H1 (cell line): ENCODE measurements at regions not wholly inside any gene's neighbourhood (a gene's known extent, or its start where the extent isn't known, plus 50 kb on each side); places are given as distances from the start of the nearest gene placed in this dataset.

Experiments used
- CTCF ChIA-PET: fragments of 300-600 bp; sonication (Branson Sonifier 250); formaldehyde crosslinking; loops from one replicate; lab custom pipeline; 2021; ENCODE audit not compliant: partially characterized antibody; lab: Charles Lee
- POLR2A ChIA-PET: fragments of 300-600 bp; sonication (Branson Sonifier 250); formaldehyde crosslinking; loops from one replicate; lab custom pipeline; 2021; ENCODE audit warnings: inconsistent platforms; ENCODE audit not compliant: partially characterized antibody; lab: Charles Lee
- DNase-seq, 2 experiments: peaks; one replicate each; pipeline versions ENCODE4 v3.0.0 to v3.0.0-alpha.2; 2010 to 2022; ENCODE audit warnings: low spot score in 2 of 2, low read depth in 1 of 2, mixed read lengths in 1 of 2
- FAIRE-seq: peaks from 2 replicates; lab custom pipeline; 2011; peaks lifted over from hg19 to GRCh38; lab: Jason Lieb, UNC
- H2AFZ ChIP-seq: 2 replicates; pipeline ENCODE4 v1.8.1; 2012; ENCODE audit warnings: low read length, inconsistent platforms
- H2AK5ac ChIP-seq: 2 replicates; pipeline ENCODE4 v1.6.1; 2013; ENCODE audit warnings: low read depth, low read length
- H2BK120ac ChIP-seq: replicated peaks from 2 replicates; pipeline ENCODE3; 2013; ENCODE audit warnings: low read depth, low read length, inconsistent platforms
- H2BK12ac ChIP-seq: 2 replicates; pipeline ENCODE4 v1.6.1; 2013; ENCODE audit warnings: low read depth, low read length
- H2BK15ac ChIP-seq: 2 replicates; pipeline ENCODE4 v1.6.1; 2013; ENCODE audit warnings: low read length
- H2BK20ac ChIP-seq: 2 replicates; pipeline ENCODE4 v1.6.1; 2013; ENCODE audit warnings: low read length
- H2BK5ac ChIP-seq: 2 replicates; pipeline ENCODE4 v1.6.1; 2013; ENCODE audit warnings: low read depth, low read length
- H3K14ac ChIP-seq: 2 replicates; pipeline ENCODE4 v1.6.1; 2013; ENCODE audit warnings: inconsistent platforms; ENCODE audit not compliant: insufficient read length
- H3K18ac ChIP-seq: 2 replicates; pipeline ENCODE4 v1.6.1; 2013; ENCODE audit warnings: low read length; ENCODE audit errors: extremely low read depth
- H3K23ac ChIP-seq: 2 replicates; pipeline ENCODE4 v1.6.1; 2013; ENCODE audit warnings: inconsistent platforms; ENCODE audit not compliant: insufficient read length
- H3K23me2 ChIP-seq: 2 replicates; pipeline ENCODE4 v1.6.1; 2013; ENCODE audit warnings: low read depth, low read length
- H3K27ac ChIP-seq: 2 replicates; pipeline ENCODE4 v1.6.1; 2011; ENCODE audit warnings: low read depth, low read length, inconsistent platforms
- H3K27me3 ChIP-seq, 4 experiments: replicated peaks in 1 of 4; 1 replicate in 1 of 4; 2 replicates in 3 of 4; pipeline versions ENCODE4 v1.6.1 to v1.8.1; 2011 to 2013; ENCODE audit warnings: low read length in 3 of 4, mild to moderate bottlenecking in 3 of 4, inconsistent platforms in 2 of 4, mixed read lengths in 2 of 4, moderate library complexity in 1 of 4; ENCODE audit not compliant: control insufficient read depth in 3 of 4, insufficient read depth in 3 of 4; ENCODE audit errors: extremely low read depth in 1 of 4
- H3K36me3 ChIP-seq, 4 experiments: 2 replicates each; pipeline versions ENCODE4 v1.6.1 to v1.8.1; 2011 to 2013; ENCODE audit warnings: mild to moderate bottlenecking in 4 of 4, low read length in 3 of 4, moderate library complexity in 2 of 4, control low read depth in 1 of 4, inconsistent platforms in 1 of 4; ENCODE audit not compliant: insufficient read depth in 4 of 4, control insufficient read depth in 2 of 4
- H3K4ac ChIP-seq: replicated peaks from 2 replicates; pipeline ENCODE3; 2013; ENCODE audit warnings: low read length, low read depth, mixed read lengths, inconsistent platforms; ENCODE audit not compliant: insufficient read length
- H3K4me1 ChIP-seq, 4 experiments: replicated peaks in 1 of 4; 1 replicate in 1 of 4; 2 replicates in 3 of 4; pipeline versions ENCODE4 v1.6.1 to v1.8.1; 2011 to 2013; ENCODE audit warnings: low read length in 3 of 4, inconsistent platforms in 2 of 4, mixed read lengths in 1 of 4; ENCODE audit not compliant: insufficient read depth in 4 of 4, control insufficient read depth in 3 of 4
- H3K4me2 ChIP-seq, 2 experiments: 2 replicates each; pipeline versions ENCODE4 v1.6.1 to v1.8.1; 2011 to 2013; ENCODE audit warnings: low read depth in 2 of 2, low read length in 2 of 2, control low read depth in 1 of 2, inconsistent platforms in 1 of 2, mild to moderate bottlenecking in 1 of 2; ENCODE audit not compliant: insufficient read depth in 1 of 2
- H3K4me3 ChIP-seq, 4 experiments: fragments of 200-600, 300-600 bp in 1 of 4; sonication (generic), shearing (Covaris generic), sonication (Bioruptor Twin) in 1 of 4; 2 replicates each; pipeline versions ENCODE4 v1.5.1 to v1.8.1; 2011 to 2016; ENCODE audit warnings: low read length in 4 of 4, low read depth in 3 of 4, control low read depth in 2 of 4, inconsistent platforms in 2 of 4, mild to moderate bottlenecking in 2 of 4, mixed read lengths in 1 of 4, moderate library complexity in 1 of 4; ENCODE audit not compliant: insufficient read depth in 2 of 4; ENCODE audit errors: extremely low read depth in 1 of 4
- H3K56ac ChIP-seq: replicated peaks from 2 replicates; pipeline ENCODE3; 2013; ENCODE audit warnings: low read depth, mild to moderate bottlenecking, mixed read lengths, low read length, inconsistent platforms; ENCODE audit not compliant: insufficient read length
- H3K79me1 ChIP-seq: 2 replicates; pipeline ENCODE4 v1.6.1; 2013; ENCODE audit warnings: low read depth, low read length, control low read depth
- H3K79me2 ChIP-seq, 2 experiments: 2 replicates each; pipeline versions ENCODE4 v1.6.1 to v1.8.1; 2012 to 2013; ENCODE audit warnings: low read length in 2 of 2, mild to moderate bottlenecking in 2 of 2, inconsistent platforms in 1 of 2; ENCODE audit not compliant: insufficient read depth in 2 of 2, control insufficient read depth in 1 of 2
- H3K9ac ChIP-seq, 4 experiments: replicated peaks in 1 of 4; 1 replicate in 1 of 4; 2 replicates in 3 of 4; pipeline versions ENCODE4 v1.6.1 to v1.8.1; 2011 to 2013; ENCODE audit warnings: low read depth in 3 of 4, low read length in 3 of 4, control low read depth in 2 of 4, mild to moderate bottlenecking in 2 of 4, moderate library complexity in 2 of 4, inconsistent platforms in 1 of 4; ENCODE audit errors: extremely low read depth in 1 of 4
- H3K9me3 ChIP-seq, 2 experiments: 2 replicates each; pipeline versions ENCODE4 v1.6.1 to v1.8.1; 2012 to 2013; ENCODE audit warnings: mild to moderate bottlenecking in 2 of 2, moderate library complexity in 2 of 2, control low read depth in 1 of 2, inconsistent platforms in 1 of 2, low read depth in 1 of 2, low read length in 1 of 2, mixed read lengths in 1 of 2; ENCODE audit not compliant: insufficient read depth in 2 of 2
- H4K20me1 ChIP-seq, 2 experiments: replicated peaks in 1 of 2; 2 replicates each; pipeline versions ENCODE3 to v1.8.1; 2011 to 2013; ENCODE audit warnings: inconsistent platforms in 2 of 2, low read length in 2 of 2, mild to moderate bottlenecking in 1 of 2; ENCODE audit not compliant: insufficient read depth in 2 of 2, control insufficient read depth in 1 of 2
- H4K5ac ChIP-seq: 2 replicates; pipeline ENCODE4 v1.6.1; 2013; ENCODE audit warnings: low read length, low read depth, mixed read lengths, inconsistent platforms; ENCODE audit not compliant: insufficient read length
- H4K8ac ChIP-seq: 2 replicates; pipeline ENCODE4 v1.8.0; 2013; ENCODE audit warnings: mild to moderate bottlenecking, moderate library complexity, low read length, inconsistent platforms; ENCODE audit not compliant: insufficient read depth; ENCODE audit errors: extremely low read depth
- H4K91ac ChIP-seq: replicated peaks from 2 replicates; pipeline ENCODE3; 2013; ENCODE audit warnings: low read length, mixed read lengths, inconsistent platforms; ENCODE audit not compliant: insufficient read length
- SRF ChIP-seq: IDR thresholded peaks from 2 replicates; pipeline ENCODE4 v1.6.1; 2011; ENCODE audit warnings: mild to moderate bottlenecking, low read depth, low read length, moderate library complexity
- WGBS, 2 experiments: shearing (Covaris generic) in 1 of 2; methylation state at CpG; one replicate each; pipeline versions ENCODE4 v1.1.6 to v1.1.7; 2013 to 2015; ENCODE audit warnings: low lambda C conversion rate in 2 of 2, mixed read lengths in 2 of 2, inconsistent platforms in 1 of 2, low coverage in 1 of 2, missing lambda C conversion rate in 1 of 2; ENCODE audit not compliant: insufficient replicate concordance in 2 of 2, insufficient coverage in 1 of 2, insufficient read length in 1 of 2; ENCODE audit errors: extremely low coverage in 1 of 2, missing lambda C conversion rate in 1 of 2; 5-methylcytosine and 5-hydroxymethylcytosine counted together

- H3K27ac ChIP-seq: no peak overlapping the region
- 75% methylated on average over 7 of the region's 7 CpGs; no CpG with 5 or more reads in 1 of the 2 experiments for WGBS, 2 experiments
Measured at GRCh38 chr18:77337604-77338003, 88.0 kb downstream of the GALR1 start.

More at GRCh38 chr18:77337604-77338003, 88.0 kb downstream of the GALR1 start:
- Histone ChIP-seq H3K9me3 (no peaks in the 10 kb centered on the region; a peak in 1 of 4 replicates), H4K20me1 (no peaks in the 10 kb centered on the region), H2BK15ac (no peak overlapping the region), H3K14ac (no peak overlapping the region), H3K27me3 (no peaks in the 10 kb centered on the region), H2AFZ (no peak overlapping the region), H3K36me3 (no peaks in the 10 kb centered on the region), H2BK5ac (no peak overlapping the region), H4K91ac (no peak overlapping the region), H3K56ac (no peak overlapping the region), H2BK20ac (no peak overlapping the region), H3K79me2 (no peaks in the 10 kb centered on the region), H3K18ac (no peak overlapping the region), H3K4me2 (no peak overlapping the region), H4K8ac (no peak overlapping the region), H3K4me1 (peaks cover 0 to 2% (median 0%) of the 10 kb centered on the region in 4 experiments; a peak in 3 of 7 replicates), H4K5ac (no peak overlapping the region), H3K4me3 (no peak overlapping the region), H3K79me1 (no peaks in the 10 kb centered on the region), H3K4ac (no peak overlapping the region), H3K23ac (no peak overlapping the region), H2AK5ac (no peak overlapping the region), H2BK120ac (no peak overlapping the region), H2BK12ac (no peak overlapping the region), H3K9ac (no peak overlapping the region), H3K23me2 (no peaks in the 10 kb centered on the region)
- ChIA-PET CTCF (no interaction called here), POLR2A (no interaction called here)
- FAIRE-seq (no peak), DNase-seq (no peak)
- TF ChIP-seq SRF: no peak
